AG04449 (cell line): ENCODE measurements at regions not wholly inside any gene's neighbourhood (a gene's known extent, or its start where the extent isn't known, plus 50 kb on each side); places are given as distances from the start of the nearest gene placed in this dataset.

ENCODE experiments used
- CTCF ChIA-PET: fragments of 350-600 bp; formaldehyde crosslinking; extraction: SDS; loops from one replicate; lab custom pipeline; 2021; ENCODE audit warnings: antibody characterized with exemption; lab: Yijun Ruan, JAX
- POLR2A ChIA-PET: fragments of 400-600, 350-600 bp; formaldehyde crosslinking; extraction: SDS; loops from one replicate; lab custom pipeline; 2020; ENCODE audit warnings: antibody characterized with exemption, inconsistent platforms; lab: Yijun Ruan, JAX
- DNase-seq: peaks from one replicate; pipeline ENCODE4 v3.0.0-alpha.2; 2010; ENCODE audit warnings: low read depth, low spot score
- H3K4me3 ChIP-seq: 2 replicates; pipeline ENCODE4 v1.5.1; 2011; ENCODE audit warnings: low read depth, mild to moderate bottlenecking, control low read depth, low read length
- TF ChIP-seq, protein P1 (sequence below): IDR thresholded peaks from one replicate; pipeline ENCODE4 v1.5.1; 2011; ENCODE audit warnings: mild to moderate bottlenecking, moderate library complexity, low read length, control low read depth, inconsistent platforms; ENCODE audit not compliant: insufficient read depth; ENCODE audit errors: missing control alignments

DNA sequence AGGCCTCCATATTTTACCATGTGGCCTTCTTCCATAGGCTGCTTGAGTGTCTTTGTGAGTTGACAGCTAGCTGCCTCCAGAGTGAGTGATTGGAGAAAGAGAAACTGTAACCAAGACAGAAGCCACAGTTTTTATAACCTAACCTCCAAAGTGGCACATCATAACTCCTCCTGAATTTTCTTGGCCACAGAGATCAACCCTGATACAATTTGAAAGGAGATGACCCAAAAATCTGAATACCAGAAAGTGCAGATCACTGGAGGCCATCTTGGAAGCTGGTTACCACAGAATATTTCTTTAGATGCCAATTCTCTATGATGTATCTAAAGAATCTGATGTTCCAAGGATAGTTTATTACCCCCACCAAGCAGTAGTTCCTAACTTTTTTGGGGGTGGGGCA lies 254.3 kb upstream of the PDE4D start:
- H3K4me3 ChIP-seq, result no peak overlapping the region
- ChIA-PET POLR2A (no interaction called here), CTCF (interaction anchor here (1.0 kb wide), 1 partner anchor 15 kb away, joined by 3 read pairs; no protein-coding TSS in a partner anchor)
- TF ChIP-seq, protein P1, sequence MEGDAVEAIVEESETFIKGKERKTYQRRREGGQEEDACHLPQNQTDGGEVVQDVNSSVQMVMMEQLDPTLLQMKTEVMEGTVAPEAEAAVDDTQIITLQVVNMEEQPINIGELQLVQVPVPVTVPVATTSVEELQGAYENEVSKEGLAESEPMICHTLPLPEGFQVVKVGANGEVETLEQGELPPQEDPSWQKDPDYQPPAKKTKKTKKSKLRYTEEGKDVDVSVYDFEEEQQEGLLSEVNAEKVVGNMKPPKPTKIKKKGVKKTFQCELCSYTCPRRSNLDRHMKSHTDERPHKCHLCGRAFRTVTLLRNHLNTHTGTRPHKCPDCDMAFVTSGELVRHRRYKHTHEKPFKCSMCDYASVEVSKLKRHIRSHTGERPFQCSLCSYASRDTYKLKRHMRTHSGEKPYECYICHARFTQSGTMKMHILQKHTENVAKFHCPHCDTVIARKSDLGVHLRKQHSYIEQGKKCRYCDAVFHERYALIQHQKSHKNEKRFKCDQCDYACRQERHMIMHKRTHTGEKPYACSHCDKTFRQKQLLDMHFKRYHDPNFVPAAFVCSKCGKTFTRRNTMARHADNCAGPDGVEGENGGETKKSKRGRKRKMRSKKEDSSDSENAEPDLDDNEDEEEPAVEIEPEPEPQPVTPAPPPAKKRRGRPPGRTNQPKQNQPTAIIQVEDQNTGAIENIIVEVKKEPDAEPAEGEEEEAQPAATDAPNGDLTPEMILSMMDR, result no peak
- no peak for DNase-seq

DNA sequence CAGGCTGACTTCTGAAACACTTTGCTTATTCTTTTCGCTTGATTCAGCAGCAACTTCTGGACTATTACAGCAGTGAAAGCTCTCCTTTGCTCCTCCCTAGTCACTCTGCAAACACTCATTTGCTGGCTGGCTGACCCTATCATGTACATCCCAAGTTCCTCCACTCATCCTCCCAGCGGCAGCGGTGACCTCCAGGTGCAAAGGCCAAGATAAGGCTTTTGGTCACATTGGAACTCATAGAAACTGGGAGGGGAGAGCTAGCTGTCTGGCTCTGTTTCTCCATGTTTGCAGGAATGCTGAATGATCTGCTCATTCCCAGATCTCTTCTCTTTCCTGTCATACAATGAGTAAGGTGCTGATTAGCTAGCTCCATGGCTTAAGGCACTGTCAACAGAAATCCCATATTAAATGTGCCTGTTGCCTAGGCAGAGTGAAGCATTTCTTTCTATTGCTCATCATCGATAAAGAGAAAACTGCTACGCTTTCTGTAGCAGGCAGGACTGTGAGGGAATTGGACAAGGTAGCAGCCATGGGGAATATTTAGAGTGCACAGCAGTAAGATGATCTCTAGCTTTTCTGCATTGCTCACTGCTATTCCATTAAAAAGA lies 250.5 kb upstream of the PDE4D start:
- no peak overlapping the region for H3K4me3 ChIP-seq
- ChIA-PET POLR2A (no interaction called here), CTCF (interaction anchor here (1.4 kb wide), 1 partner anchor 344 kb away, joined by 3 read pairs; no protein-coding TSS in a partner anchor)
- no peak for DNase-seq
- TF ChIP-seq, protein P1, result no peak

DNA sequence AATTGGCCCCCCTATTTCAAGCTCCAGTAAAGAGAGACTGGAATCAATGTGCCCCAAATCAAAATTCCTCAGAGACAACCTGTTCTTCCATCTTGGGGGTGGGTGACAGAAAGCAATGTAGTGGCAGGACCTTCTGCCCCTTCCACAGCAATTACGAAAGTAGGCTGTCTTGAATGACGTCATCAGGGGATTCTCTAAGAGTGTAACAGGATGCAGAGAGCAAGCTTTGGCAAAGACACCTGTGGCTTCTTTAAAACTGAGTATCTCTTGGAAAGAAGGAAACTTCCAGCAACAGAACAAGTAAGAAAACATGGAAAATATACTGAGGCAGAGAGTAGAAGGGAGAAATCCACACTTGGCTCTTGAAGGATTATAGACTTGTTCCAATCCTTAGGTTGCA lies 247.6 kb upstream of the PDE4D start:
- ChIA-PET POLR2A (no interaction called here), CTCF (interaction anchor here (1.5 kb wide), 1 partner anchor 22 kb away, joined by 4 read pairs; no protein-coding TSS in a partner anchor)
- no peak for DNase-seq
- H3K4me3 ChIP-seq, result no peak overlapping the region
- TF ChIP-seq, protein P1, result no peak

DNA sequence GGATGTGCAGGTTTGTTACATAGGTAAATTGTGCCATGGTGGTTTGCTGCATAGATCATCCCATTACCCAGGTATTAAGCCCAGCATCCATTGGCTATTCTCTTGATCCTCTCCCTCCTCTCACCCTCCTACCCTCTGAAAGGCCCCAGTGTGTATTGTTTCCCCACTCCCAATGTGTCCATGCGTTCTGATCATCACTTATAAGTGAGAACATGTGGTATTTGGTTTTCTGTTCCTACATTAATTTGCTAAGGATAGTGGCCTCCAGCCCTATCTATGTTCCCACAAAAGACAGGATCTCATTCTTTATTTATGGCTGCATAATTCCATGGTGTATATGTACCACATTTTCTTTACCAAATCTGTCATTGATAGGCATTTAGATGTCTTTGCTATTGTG lies 243.3 kb upstream of the PDE4D start:
- TF ChIP-seq, protein P1, result no peak
- H3K4me3 ChIP-seq, result no peak overlapping the region
- ChIA-PET POLR2A (no interaction called here), CTCF (no interaction called here)
- no peak for DNase-seq

DNA sequence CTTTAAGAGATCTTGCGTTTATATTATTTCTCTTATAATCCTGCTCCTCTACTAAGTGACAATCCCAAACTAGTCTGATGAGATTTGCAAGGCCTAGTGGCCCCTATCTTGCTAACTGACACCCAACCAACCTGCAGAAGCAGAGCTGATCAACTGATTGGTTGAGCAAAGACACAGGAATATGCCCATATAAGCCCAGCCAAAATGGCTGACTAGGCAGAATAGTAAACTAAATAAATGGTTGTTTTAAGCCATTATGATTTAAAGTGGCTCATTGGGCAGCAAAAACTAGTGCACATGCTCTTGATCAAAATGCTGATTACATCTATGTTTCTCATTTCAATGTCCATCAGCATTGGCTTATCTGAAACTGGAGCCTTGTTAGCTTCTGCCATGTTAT lies 238.0 kb upstream of the PDE4D start:
- POLR2A ChIA-PET, result no interaction called here
- TF ChIP-seq, protein P1, result no peak
- no peak overlapping the region for H3K4me3 ChIP-seq
- CTCF ChIA-PET, result no interaction called here
- DNase-seq, result no peak

DNA sequence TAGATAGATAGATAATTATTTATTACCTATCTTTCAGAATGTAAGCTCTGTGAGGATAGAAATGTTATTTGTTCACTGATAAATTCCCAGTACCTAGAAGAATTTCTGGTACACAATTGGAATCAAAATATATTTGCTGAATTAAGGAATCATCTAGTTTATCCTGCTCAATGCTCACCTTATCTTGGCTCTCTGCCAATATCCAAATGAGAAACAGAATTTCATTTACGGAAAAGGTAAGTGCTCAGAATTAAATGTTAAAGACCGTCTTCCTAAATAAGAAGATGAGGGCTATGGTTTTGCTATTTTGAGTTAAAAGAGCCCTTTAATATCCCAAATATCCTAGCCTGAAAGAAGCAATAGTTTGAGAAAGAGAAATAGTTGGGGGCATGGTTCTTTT lies 232.1 kb upstream of the PDE4D start:
- ChIA-PET CTCF (no interaction called here), POLR2A (no interaction called here)
- TF ChIP-seq, protein P1, result no peak

More for the DNA sequence above, 232.1 kb upstream of the PDE4D start:
- no peak overlapping the region for H3K4me3 ChIP-seq
- DNase-seq, result no peak
